ENCODE measurements at regions not wholly inside any gene's neighbourhood (a gene's known extent, or its start where the extent isn't known, plus 50 kb on each side); places are given as distances from the start of the nearest gene placed in this dataset.
A peak's percentile ranks its signal among the peaks of the same experiment; 100 is the strongest.
"Not testable (repeated sequence)": the region's sequence is repeated elsewhere in the genome, so short reads cannot be mapped to it uniquely, and the experiment has no call there.

GRCh38 chr1:208977638-208978256 is 605.8 kb upstream of the CAMK1G start:
- DNase-seq: no peak

GRCh38 chr1:208979776-208980175 is 603.7 kb upstream of the CAMK1G start:
- DNase-seq: no peak

- no peak for DNase-seq
Measured at GRCh38 chr1:208980605-208981004, 602.9 kb upstream of the CAMK1G start.

- no peak for DNase-seq
Measured at GRCh38 chr1:208985231-208985630, 598.3 kb upstream of the CAMK1G start.

GRCh38 chr1:208988811-208989222 is 594.7 kb upstream of the CAMK1G start:
- DNase-seq: peak in 2 of 6 experiments; percentile 25 to 54

- DNase-seq: no peak
Measured at GRCh38 chr1:208990456-208990855, 593.1 kb upstream of the CAMK1G start.

GRCh38 chr1:208997053-208997452 is 586.5 kb upstream of the CAMK1G start:
- DNase-seq: not testable (repeated sequence)

GRCh38 chr1:208997726-208998312 is 585.7 kb upstream of the CAMK1G start:
- DNase-seq: no peak

GRCh38 chr1:209008586-209008985 is 574.9 kb upstream of the CAMK1G start:
- no peak for DNase-seq

GRCh38 chr1:209010475-209011230 is 572.9 kb upstream of the CAMK1G start:
- no peak for DNase-seq

GRCh38 chr1:209012443-209013196 is 570.9 kb upstream of the CAMK1G start:
- no peak for DNase-seq

- no peak for DNase-seq
Measured at GRCh38 chr1:209015092-209015491, 568.4 kb upstream of the CAMK1G start.

GRCh38 chr1:209021622-209022021 is 561.9 kb upstream of the CAMK1G start:
- no peak for DNase-seq

GRCh38 chr1:209023790-209024189 is 559.7 kb upstream of the CAMK1G start:
- no peak for DNase-seq

GRCh38 chr1:209029737-209030136 is 553.8 kb upstream of the CAMK1G start:
- no peak for DNase-seq

GRCh38 chr1:209030454-209031167 is 552.9 kb upstream of the CAMK1G start:
- no peak for DNase-seq

GRCh38 chr1:209037064-209037463 is 546.5 kb upstream of the CAMK1G start:
- no peak for DNase-seq

GRCh38 chr1:209038316-209038715 is 545.2 kb upstream of the CAMK1G start:
- no peak for DNase-seq

GRCh38 chr1:209038735-209039134 is 544.8 kb upstream of the CAMK1G start:
- DNase-seq: no peak

- DNase-seq: no peak
Measured at GRCh38 chr1:209040351-209040750, 543.2 kb upstream of the CAMK1G start.

GRCh38 chr1:209041927-209042326 is 541.6 kb upstream of the CAMK1G start:
- DNase-seq: no peak

- DNase-seq: no peak
Measured at GRCh38 chr1:209042413-209042812, 541.1 kb upstream of the CAMK1G start.
